GM13977 (cell line): ENCODE measurements at regions not wholly inside any gene's neighbourhood (a gene's known extent, or its start where the extent isn't known, plus 50 kb on each side); places are given as distances from the start of the nearest gene placed in this dataset.

Experiments used
- DNase-seq: peaks from one replicate; pipeline ENCODE4 v3.0.0; 2012; ENCODE audit warnings: low spot score
- in situ Hi-C: fragments of 300-500 bp; cut with MboI; formaldehyde crosslinking; loops from one replicate; pipeline ENCODE4 v1.12.0; 2022; ENCODE audit warnings: low sequenced_read_pairs, low pct_unique_long_range_greater_than_20kb, mixed read lengths, inconsistent platforms; ENCODE audit not compliant: unreplicated experiment
- TF ChIP-seq, protein P1 (sequence below): IDR thresholded peaks from 2 replicates; pipeline ENCODE4 v1.5.1; 2012; ENCODE audit warnings: mild to moderate bottlenecking, control low read depth; ENCODE audit not compliant: insufficient read depth; ENCODE audit errors: extremely low read depth, missing control alignments

- DNase-seq, result no peak
- in situ Hi-C loops, result no loop called here
- TF ChIP-seq, protein P1, sequence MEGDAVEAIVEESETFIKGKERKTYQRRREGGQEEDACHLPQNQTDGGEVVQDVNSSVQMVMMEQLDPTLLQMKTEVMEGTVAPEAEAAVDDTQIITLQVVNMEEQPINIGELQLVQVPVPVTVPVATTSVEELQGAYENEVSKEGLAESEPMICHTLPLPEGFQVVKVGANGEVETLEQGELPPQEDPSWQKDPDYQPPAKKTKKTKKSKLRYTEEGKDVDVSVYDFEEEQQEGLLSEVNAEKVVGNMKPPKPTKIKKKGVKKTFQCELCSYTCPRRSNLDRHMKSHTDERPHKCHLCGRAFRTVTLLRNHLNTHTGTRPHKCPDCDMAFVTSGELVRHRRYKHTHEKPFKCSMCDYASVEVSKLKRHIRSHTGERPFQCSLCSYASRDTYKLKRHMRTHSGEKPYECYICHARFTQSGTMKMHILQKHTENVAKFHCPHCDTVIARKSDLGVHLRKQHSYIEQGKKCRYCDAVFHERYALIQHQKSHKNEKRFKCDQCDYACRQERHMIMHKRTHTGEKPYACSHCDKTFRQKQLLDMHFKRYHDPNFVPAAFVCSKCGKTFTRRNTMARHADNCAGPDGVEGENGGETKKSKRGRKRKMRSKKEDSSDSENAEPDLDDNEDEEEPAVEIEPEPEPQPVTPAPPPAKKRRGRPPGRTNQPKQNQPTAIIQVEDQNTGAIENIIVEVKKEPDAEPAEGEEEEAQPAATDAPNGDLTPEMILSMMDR, result no peak
Measured at GRCh38 chr11:33479231-33479630, 221.4 kb downstream of the C11orf91 start.

DNA sequence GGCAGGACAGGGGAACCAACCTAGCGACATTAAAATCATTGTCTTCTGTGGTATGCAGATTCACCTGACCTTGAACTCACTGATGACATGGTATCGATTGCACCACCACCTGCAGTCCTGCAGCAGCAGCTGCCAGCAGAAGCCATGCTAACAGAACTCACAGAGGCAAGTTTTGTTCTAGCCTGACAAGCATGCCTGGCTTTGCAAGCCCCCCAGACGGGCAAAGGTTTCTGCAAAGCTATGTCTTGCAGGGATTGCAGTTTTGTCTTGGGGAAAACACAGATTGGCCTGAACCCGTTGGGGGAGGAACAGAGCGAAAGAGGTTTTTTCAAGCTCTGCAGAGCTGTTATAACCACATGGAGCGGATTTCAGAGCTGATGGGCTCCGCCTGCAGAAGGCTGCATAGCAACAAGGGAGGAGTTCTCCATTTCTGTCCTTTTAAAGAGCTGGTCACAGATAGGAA, 221.0 kb downstream of the HIPK3 start:
- in situ Hi-C loops, result no loop called here
- TF ChIP-seq, protein P1, result no peak
- no peak for DNase-seq

GRCh38 chr11:33476945-33477606, 219.9 kb downstream of the HIPK3 start:
- in situ Hi-C loops, result no loop called here
- TF ChIP-seq, protein P1, result no peak
- no peak for DNase-seq

GRCh38 chr11:33475993-33476392, 218.8 kb downstream of the HIPK3 start:
- in situ Hi-C loops, result no loop called here
- no peak for DNase-seq
- TF ChIP-seq, protein P1, result no peak

- in situ Hi-C loops, result no loop called here
- no peak for DNase-seq
- TF ChIP-seq, protein P1, result no peak
Measured at GRCh38 chr11:33474866-33475265, 217.7 kb downstream of the HIPK3 start.

DNA sequence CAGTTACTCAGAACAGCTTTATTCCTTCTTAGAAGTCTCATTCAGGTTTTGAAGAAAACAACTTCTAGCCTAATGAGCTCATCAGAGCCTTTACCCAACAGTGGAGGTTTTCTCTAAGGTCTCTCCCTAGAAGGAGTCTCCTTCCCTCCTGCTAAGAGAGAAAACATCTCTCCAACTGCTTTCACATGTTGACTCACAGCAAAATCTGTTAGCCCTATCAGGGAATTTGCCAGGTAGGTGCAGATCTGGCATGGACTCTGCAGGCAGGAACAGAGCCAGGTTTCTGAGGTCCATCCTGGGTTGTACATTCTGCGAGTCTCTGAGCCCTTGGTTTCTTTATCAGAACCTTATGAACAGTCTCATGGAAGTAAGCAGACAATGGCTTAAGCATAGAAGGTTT, 214.4 kb downstream of the HIPK3 start:
- TF ChIP-seq, protein P1, result no peak
- in situ Hi-C loops, result no loop called here
- DNase-seq, result no peak
